ENCODE measurements at regions not wholly inside any gene's neighbourhood (a gene's known extent, or its start where the extent isn't known, plus 50 kb on each side); places are given as distances from the start of the nearest gene placed in this dataset.

DNA sequence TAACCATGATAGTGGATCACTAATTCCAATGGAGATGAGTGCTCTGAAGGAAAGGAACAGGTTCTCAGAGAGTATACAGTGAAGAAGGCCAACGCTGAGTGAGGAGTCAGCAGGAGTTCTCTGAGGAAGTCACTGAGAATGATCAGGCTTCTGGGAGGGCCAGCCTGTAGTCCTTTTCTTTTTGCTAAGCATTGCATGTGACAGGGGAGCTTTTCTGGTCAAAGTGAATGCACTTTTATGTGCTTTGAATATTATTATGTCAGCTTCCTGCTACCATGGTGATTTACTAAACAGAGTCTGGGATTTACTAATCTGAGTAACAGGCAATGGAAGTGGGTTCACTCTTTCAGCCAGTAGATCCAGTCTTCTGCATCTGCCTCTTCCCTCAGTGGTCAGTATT lies 81.1 kb upstream of the SERP2 start:
- no peak for TF ChIP-seq EZH2 (IDR thresholded peaks at IDR 0.05; ENCODE audit: low read depth, unreplicated experiment)
- TF ChIP-seq POLR2AphosphoS5 (IDR thresholded peaks at IDR 0.05; ENCODE audit: low read depth), result no peak
- TF ChIP-seq, protein P1, sequence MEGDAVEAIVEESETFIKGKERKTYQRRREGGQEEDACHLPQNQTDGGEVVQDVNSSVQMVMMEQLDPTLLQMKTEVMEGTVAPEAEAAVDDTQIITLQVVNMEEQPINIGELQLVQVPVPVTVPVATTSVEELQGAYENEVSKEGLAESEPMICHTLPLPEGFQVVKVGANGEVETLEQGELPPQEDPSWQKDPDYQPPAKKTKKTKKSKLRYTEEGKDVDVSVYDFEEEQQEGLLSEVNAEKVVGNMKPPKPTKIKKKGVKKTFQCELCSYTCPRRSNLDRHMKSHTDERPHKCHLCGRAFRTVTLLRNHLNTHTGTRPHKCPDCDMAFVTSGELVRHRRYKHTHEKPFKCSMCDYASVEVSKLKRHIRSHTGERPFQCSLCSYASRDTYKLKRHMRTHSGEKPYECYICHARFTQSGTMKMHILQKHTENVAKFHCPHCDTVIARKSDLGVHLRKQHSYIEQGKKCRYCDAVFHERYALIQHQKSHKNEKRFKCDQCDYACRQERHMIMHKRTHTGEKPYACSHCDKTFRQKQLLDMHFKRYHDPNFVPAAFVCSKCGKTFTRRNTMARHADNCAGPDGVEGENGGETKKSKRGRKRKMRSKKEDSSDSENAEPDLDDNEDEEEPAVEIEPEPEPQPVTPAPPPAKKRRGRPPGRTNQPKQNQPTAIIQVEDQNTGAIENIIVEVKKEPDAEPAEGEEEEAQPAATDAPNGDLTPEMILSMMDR (conservative IDR thresholded peaks at IDR 0.05; ENCODE audit: low read depth in 2 of 2), result no peak
